Activated T-cell treated with anti-CD3 and anti-CD28 coated beads, Interleukin-2, amount 50 U/mL, for 1 hour (primary cell): ENCODE measurements at regions not wholly inside any gene's neighbourhood (a gene's known extent, or its start where the extent isn't known, plus 50 kb on each side); places are given as distances from the start of the nearest gene placed in this dataset.
"Not testable (repeated sequence)": the region's sequence is repeated elsewhere in the genome, so short reads cannot be mapped to it uniquely, and the experiment has no call there.

ENCODE experiments used
- DNase-seq: peaks from one replicate; pipeline ENCODE4 v3.0.0-alpha.2; 2020

GRCh38 chr5:39946356-39947045 is 521.7 kb upstream of the DAB2 start:
- DNase-seq, result no peak

DNA sequence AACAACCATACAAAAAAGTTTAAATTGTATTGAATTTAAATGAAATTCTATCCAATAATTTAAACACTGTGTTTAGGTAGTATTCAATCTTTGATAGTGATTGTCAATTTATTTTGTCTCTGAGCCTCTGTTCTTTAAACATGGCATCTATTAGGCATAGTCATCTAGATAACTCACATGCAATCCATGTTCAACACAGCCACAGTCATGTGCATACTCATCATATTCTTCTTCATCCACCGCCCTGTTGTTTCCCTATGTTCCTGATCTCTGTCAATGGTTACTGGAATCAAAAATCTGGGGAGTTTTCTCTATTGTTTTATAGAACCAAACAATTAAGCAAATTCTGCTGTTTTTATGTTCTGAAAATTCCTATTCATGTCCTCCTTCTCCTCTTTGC is 521.1 kb upstream of the DAB2 start:
- no peak for DNase-seq

GRCh38 chr5:39943811-39944210 is 519.0 kb upstream of the DAB2 start:
- DNase-seq, result no peak

GRCh38 chr5:39942606-39943005 is 517.8 kb upstream of the DAB2 start:
- DNase-seq, result no peak

- no peak for DNase-seq
Measured at GRCh38 chr5:39941416-39941815, 516.6 kb upstream of the DAB2 start.

DNA sequence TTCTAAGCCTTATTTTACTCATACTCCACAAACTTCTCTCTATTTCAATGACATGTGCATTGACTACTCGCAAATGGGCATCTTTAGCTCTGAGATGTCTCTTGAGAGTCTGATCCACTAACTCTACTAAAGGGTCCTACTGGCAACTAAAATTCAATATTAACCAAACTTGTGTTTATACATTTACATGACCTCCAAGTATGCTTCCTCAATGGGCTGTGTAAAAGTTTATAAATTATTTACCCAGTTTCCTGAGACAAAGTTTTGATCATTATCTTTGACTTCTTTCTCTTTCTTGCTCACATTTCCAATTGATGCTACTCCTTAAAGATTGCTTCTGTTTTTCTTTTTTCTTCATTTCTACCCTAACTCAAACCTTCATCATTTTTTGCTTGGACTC is 510.1 kb upstream of the DAB2 start:
- DNase-seq, result no peak

DNA sequence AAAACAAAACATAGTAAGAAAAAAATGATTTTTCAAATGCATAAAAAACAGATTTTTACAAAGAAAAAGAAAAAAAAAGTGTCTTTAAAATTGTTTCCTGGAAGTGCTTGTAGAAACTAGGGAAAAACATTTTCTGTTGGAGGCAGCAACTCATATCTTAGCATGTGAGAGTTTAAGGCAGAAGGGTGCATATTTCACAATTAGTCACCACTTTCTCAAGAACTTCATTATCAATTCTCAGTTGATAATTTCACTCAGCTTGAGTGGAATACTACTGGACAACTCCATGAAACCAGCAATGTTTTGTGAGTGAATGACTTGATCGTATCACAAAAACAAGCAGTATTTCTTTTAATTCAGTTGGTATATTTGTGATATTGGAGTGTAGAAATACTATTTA is 508.3 kb upstream of the DAB2 start:
- no peak for DNase-seq

GRCh38 chr5:39928709-39929108 is 503.9 kb upstream of the DAB2 start:
- DNase-seq, result no peak

- DNase-seq, result no peak
Measured at GRCh38 chr5:39919876-39920275, 495.1 kb upstream of the DAB2 start.

DNA sequence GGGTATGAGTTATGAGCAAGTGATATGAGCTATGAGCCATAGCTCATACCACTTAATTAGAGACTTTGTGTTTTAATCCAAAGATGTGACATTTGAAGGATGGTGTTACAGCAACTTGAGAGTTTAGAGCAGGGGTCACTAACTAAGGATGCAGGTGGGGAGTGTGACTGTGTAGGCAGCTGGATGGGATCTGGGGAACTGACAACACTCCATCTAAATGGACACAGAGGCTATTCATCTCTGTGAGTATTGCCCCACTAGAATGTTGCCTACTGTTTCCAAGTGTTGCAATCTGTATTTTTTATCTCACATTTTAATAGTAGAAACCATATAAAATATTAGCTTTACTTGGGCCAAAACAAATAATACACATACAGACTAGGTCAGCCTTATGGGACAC is 488.1 kb upstream of the DAB2 start:
- no peak for DNase-seq

DNA sequence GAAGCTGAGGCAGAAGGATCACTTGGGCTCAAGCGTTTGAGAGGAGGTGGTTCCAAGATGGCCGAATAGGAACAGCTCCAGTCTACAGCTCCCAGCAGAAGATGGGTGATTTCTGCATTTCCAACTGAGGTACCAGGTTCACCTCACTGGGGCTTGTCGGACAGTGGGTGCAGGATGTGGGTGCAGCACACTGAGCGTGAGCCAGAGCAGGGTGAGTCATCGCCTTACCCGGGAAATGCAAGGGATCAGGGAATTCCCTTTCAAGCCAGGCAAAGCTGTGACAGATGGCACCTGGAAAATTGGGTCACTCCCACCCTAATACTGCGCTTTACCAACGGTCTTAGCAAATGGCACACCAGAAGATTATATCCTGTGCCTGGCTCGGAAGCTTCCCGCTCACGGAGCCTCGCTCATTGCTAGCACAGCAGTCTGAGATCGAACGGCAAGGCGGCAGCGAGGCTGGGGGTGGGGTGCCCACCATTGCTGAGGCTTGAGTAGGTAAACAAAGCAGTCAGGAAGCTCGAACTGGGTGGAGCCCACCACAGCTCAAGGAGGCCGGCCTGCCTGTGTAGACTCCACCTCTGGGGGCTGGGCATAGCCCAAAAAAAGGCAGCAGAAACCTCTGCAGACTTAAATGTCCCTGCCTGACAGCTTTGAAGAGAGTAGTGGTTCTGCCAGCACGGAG is 482.6 kb upstream of the DAB2 start:
- not testable (repeated sequence) for DNase-seq

- DNase-seq, result no peak
Measured at GRCh38 chr5:39906146-39906545, 481.4 kb upstream of the DAB2 start.

- DNase-seq, result no peak
Measured at GRCh38 chr5:39905356-39905755, 480.6 kb upstream of the DAB2 start.

DNA sequence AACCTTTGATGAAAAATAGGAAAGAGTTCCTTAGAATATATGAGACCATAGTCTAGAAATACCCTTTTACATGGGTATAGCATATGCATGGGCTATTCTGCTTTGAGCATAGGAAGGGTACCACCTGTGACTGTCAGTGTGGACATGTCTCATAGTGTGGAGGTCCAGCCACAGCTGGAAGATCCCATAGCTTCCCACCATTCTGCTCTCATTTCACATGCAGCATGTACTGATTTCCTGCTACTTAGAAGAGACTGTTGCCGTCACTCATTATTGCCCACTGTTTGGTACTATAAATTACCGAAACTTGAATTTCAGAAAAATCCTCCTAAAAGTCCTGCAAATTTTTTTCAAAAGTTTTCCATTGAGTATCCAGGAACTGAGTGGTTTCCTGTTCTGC is 477.8 kb upstream of the DAB2 start:
- DNase-seq, result no peak

DNA sequence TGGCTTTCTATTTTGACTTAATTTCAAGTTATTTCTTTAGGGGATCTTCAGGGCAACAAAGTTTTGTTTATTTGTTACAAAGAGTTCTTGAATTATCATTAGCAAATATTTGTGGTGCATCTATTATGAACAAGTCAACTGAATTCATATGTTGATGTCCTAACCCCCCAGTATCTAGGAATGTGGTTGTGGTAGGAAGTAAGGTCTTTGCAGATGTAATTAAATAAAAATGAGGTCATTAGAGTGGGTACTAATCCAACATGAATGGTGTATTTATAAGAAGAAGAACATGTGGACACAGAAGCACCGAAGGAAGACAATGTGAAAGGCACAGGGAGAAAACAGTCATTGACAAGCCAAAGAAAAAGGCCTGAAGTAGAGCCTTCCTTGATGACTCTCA is 474.0 kb upstream of the DAB2 start:
- no peak for DNase-seq

- no peak for DNase-seq
Measured at GRCh38 chr5:39896706-39897105, 471.9 kb upstream of the DAB2 start.

DNA sequence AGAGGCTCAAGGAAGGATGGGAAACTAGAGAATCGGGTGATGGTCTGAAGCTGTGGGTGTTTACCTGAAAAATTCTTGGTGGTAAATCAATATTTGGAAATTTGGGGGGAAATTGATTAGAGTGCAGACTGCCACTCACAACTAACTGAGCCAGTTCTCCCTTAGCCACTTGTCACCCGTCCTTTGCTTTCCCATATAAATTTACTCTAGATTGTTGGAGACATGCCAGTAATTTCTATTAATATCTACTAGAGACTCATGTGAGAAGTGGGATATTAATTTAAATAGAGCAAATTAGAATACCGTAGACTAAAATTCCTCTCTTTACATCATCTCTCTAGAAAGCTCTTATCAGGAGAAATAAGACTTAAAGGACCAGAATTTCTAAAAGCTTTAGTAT is 471.3 kb upstream of the DAB2 start:
- no peak for DNase-seq

DNA sequence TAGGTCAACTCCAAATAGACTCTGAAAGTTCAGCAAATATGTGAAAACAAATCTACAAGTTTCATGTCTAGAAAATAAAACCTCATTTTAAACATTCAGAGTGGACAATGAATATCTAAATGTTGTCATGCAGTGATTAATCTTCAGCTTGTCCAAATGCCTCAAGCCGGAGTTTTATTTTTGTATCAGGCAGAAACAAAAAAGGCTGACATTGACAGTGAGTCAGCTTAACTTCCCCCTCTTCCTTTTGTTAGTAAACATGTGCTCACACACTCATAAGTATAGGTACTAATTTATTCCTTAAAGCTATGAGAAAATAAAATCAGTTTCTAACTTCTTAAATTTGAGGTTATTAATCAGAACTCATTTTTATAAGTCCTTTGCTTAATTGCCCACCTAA is 467.9 kb upstream of the DAB2 start:
- no peak for DNase-seq

GRCh38 chr5:39891376-39891775 is 466.6 kb upstream of the DAB2 start:
- no peak for DNase-seq

DNA sequence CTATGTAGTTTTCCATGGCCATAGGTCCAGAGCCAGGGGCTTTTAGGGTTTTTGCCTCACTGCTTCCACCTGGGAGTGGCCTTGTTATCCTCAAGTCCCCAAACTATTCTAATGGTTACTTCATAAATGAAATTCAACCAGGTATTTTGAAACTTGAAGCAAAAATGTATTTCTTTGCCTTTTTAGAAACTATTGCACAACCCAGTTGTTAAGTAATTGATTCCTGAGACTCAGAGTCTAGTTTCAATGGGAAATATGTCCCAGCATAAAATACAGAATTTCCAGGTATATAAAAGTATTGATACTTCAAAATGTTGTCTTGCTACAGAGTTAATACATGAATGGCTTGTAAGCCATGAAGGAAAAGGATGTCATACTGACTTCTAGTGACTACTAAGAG is 456.2 kb upstream of the DAB2 start:
- no peak for DNase-seq

- DNase-seq, result no peak
Measured at GRCh38 chr5:39877479-39877878, 452.7 kb upstream of the DAB2 start.

DNA sequence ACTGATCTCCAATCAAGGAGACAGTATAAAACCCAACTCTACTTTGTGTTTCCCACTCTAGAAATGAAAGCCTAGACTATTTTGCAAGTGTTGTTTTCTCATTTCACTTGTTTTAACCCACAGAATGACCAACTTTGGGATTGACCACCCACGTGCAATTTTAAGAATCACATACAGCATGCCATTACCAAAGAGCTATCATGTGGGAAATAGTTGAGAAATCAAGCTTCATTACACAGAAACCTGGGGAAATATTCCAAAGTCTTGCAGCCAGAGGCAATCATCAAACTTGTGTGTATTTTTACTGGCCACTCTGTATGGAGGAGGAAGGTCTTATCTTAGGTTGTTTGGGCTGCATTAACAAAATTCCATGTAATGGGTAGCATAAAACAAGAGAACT is 451.4 kb upstream of the DAB2 start:
- no peak for DNase-seq

DNA sequence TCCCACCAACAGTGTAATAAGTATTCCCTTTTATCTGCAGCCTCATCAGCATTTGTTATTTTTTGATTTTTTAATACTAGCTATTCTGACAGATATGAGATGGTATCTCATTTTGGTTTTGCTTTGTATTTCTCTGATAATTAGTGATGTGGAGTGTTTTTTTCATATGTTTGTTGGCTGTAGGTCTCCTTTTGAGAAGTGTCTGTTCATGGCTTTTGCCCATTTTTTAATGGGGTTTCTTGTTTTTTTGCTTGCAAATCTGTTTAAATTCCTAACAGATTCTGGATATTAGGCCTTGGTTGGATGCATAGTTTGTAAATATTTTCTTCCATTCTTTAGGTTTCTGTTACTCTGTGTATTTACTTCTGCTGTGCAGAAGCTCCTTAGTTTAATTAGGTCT is 445.4 kb upstream of the DAB2 start:
- DNase-seq, result no peak

DNA sequence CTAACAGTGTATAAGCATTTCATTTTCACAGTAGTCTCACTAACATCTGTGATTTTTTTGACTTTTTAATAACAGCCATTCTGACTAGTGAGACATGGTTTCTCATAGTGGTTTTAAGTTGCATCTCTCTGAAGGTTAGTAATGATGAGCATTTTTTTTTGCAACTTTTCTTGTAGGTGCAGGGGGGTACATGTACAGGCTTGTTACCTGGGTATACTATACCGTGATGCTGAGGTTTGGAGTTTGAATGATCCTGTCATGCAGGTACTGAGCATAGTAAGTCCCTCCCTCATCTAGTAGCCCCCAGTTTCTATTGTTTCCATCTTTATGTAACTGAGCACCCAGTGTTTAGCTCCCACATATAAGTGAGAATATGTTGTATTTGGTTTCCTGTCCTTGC is 444.6 kb upstream of the DAB2 start:
- DNase-seq, result no peak

DNA sequence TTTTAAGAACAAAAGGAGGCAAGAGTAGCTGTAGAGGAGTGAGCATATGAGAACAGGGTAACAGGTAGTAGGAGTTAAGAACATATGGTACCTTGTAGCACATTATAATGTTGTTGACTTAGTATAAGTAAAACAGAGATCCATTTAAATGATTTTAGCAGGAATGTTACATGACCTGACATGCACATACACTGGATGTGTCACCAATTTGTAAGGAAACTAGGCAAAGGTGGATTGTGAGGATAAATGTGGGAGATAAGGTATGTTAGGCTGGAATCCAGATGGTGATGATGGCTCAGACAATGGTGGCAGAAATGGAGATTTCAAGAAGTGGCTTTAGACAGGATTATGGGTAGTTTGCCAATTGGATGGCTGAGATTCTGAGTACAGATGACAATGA is 443.1 kb upstream of the DAB2 start:
- DNase-seq, result no peak
